GM12874 (cell line): ENCODE measurements at regions not wholly inside any gene's neighbourhood (a gene's known extent, or its start where the extent isn't known, plus 50 kb on each side); places are given as distances from the start of the nearest gene placed in this dataset.

Experiments
- CTCF ChIP-seq: IDR thresholded peaks from 2 replicates; pipeline ENCODE4 v1.5.1; 2011; ENCODE audit warnings: low read depth, mild to moderate bottlenecking, control low read depth, low read length, moderate library complexity; ENCODE audit not compliant: insufficient read depth

- TF ChIP-seq CTCF = no peak
Observed at GRCh38 chrX:140360284-140360683, 144.6 kb downstream of the SOX3 start.

- no peak for TF ChIP-seq CTCF
Observed at GRCh38 chrX:140355922-140356321, 148.9 kb downstream of the SOX3 start.

GRCh38 chrX:140355429-140355828, 149.4 kb downstream of the SOX3 start:
- no peak for TF ChIP-seq CTCF

- no peak for TF ChIP-seq CTCF
Observed at GRCh38 chrX:140354431-140355120, 150.3 kb downstream of the SOX3 start.

- TF ChIP-seq CTCF = no peak
Observed at GRCh38 chrX:140346729-140347128, 158.1 kb downstream of the SOX3 start.

- TF ChIP-seq CTCF = no peak
Observed at GRCh38 chrX:140343226-140343868, 161.5 kb downstream of the SOX3 start.

GRCh38 chrX:140342410-140342809, 162.5 kb downstream of the SOX3 start:
- TF ChIP-seq CTCF = no peak
